ENCODE measurements at regions not wholly inside any gene's neighbourhood (a gene's known extent, or its start where the extent isn't known, plus 50 kb on each side); places are given as distances from the start of the nearest gene placed in this dataset. TPM values are rescaled to one million over a fixed set of nuclear protein-coding genes. Genes with fewer than 3 reads are reported as not detected.

GRCh38 chr16:20129375-20129774, 55.7 kb upstream of the GPR139 start (continued):
- TF ChIP-seq CREB1 (CRISPR knock-in tag; IDR thresholded peaks at IDR 0.05; ENCODE audit: low read depth) (no peak), ETS1 (IDR thresholded peaks at IDR 0.05) (no peak)

Small RNA genes in the stretch of these regions (small RNA-seq; reads per million reads assigned to genes)
- not detected for gene SNRPEP3 (ENCODE audit: low replicate concordance)

Data from GM23338 (cell line).